ENCODE measurements at regions not wholly inside any gene's neighbourhood (a gene's known extent, or its start where the extent isn't known, plus 50 kb on each side); places are given as distances from the start of the nearest gene placed in this dataset.

DNA sequence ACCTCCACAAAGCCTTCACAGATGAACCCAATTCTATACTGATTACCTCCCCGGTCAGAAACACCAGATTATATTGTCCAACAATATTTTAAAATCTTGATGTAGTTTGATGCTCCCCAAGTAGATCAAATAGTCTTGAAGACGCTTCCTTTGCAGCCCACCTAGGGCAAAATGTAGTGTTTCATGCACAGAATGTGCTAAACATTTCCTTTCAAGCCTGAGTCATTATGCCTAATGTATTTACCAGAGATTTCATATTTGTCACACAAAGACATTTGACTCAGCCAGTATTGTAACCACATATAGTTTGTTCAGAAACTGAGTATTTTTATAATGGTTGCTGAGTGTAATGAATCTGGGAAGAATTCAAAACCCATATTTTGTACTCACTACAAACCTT lies 1396.8 kb downstream of the LRRC4C start:
- Histone ChIP-seq H3K27me3 (no peaks in the 10 kb centered on the region), H3K9me3 (no peaks in the 10 kb centered on the region), H3K36me3 (no peaks in the 10 kb centered on the region), H3K27ac (no peak overlapping the region), H3K4me3 (no peak overlapping the region), H3K4me1 (no peaks in the 10 kb centered on the region)
- ATAC-seq (no peak), DNase-seq (no peak)
- TF ChIP-seq, protein P1, sequence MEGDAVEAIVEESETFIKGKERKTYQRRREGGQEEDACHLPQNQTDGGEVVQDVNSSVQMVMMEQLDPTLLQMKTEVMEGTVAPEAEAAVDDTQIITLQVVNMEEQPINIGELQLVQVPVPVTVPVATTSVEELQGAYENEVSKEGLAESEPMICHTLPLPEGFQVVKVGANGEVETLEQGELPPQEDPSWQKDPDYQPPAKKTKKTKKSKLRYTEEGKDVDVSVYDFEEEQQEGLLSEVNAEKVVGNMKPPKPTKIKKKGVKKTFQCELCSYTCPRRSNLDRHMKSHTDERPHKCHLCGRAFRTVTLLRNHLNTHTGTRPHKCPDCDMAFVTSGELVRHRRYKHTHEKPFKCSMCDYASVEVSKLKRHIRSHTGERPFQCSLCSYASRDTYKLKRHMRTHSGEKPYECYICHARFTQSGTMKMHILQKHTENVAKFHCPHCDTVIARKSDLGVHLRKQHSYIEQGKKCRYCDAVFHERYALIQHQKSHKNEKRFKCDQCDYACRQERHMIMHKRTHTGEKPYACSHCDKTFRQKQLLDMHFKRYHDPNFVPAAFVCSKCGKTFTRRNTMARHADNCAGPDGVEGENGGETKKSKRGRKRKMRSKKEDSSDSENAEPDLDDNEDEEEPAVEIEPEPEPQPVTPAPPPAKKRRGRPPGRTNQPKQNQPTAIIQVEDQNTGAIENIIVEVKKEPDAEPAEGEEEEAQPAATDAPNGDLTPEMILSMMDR (IDR thresholded peaks at IDR 0.05): no peak
- intact Hi-C loops (cut with DNase I): no loop called here

DNA sequence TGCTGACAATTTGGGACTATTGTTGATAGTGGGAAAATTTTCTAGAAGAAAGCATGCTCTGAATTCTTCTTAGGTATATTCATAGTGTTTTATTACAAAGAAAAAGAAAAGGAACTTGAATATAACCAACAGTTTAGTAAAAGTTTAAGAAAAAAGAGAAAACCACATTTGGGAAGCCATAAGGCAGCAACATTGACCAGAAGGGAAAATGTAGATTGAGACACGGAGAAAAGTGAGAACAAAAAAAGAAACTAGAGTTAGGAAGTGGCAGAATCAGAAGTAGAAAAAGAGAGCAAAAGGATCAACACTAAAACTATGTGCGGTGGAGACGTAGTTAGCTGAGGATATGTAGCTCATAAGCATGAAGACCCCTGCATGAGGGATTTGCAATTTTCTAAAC lies 1398.2 kb downstream of the LRRC4C start:
- H3K27me3 ChIP-seq: no peaks in the 10 kb centered on the region
- no peaks in the 10 kb centered on the region for H3K9me3 ChIP-seq
- H3K36me3 ChIP-seq: no peaks in the 10 kb centered on the region
- H3K4me1 ChIP-seq: no peaks in the 10 kb centered on the region
- ATAC-seq: no peak
- no peak overlapping the region for H3K4me3 ChIP-seq
- intact Hi-C loops (cut with DNase I): no loop called here
- H3K27ac ChIP-seq: no peak overlapping the region
- TF ChIP-seq, protein P1 (IDR thresholded peaks at IDR 0.05): no peak
- no peak for DNase-seq

DNA sequence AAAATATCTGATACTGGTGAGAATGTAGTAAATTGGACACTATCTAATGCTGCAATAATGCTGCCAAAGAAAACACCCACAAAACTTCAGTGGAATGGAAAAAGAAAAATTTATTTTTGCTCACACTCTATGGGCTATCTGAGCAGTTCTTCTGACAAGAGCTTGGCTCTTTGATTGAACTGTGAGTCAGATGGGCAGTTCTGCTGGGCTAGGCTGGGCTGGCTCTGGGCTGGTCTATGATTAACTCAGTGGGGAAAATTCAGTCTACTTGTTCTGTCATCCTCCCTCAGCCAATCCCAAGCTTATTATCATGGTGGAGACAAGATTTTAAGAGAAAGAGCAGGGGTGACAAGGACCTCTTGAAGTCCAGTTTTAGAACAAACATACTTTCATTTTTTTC lies 1404.8 kb downstream of the LRRC4C start:
- intact Hi-C loops (cut with DNase I): no loop called here
- Histone ChIP-seq H3K4me3 (no peak overlapping the region), H3K27me3 (no peaks in the 10 kb centered on the region), H3K36me3 (no peaks in the 10 kb centered on the region), H3K4me1 (no peaks in the 10 kb centered on the region), H3K27ac (no peak overlapping the region), H3K9me3 (peaks cover 0 to under 1% of the 10 kb centered on the region in 2 donors)
- TF ChIP-seq, protein P1 (IDR thresholded peaks at IDR 0.05): no peak
- ATAC-seq: peak; percentile 32
- DNase-seq: no peak

DNA sequence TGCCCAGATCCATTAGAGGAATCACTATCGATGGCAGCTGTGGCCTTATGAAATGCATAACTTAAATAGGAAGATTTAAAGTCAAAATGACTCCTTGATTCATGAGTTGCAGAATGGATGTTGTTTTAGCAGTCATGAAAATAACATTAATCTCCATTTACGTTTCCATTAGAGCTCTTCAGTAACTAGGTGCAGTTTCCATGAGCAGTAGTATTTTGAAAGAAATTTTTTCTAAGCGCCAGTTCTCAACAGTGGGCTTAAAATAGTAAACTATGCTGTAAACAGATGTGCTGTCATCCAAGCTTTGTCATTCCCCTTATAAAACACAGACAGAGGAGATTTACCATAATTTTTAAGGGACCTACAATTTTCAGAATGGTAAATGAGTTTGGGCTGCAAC lies 1414.1 kb downstream of the LRRC4C start:
- TF ChIP-seq, protein P1 (IDR thresholded peaks at IDR 0.05): no peak
- DNase-seq (no peak), ATAC-seq (no peak)
- Histone ChIP-seq H3K9me3 (peaks cover 0 to 23% of the 10 kb centered on the region in 2 donors), H3K4me1 (no peaks in the 10 kb centered on the region), H3K27ac (no peak overlapping the region), H3K36me3 (no peaks in the 10 kb centered on the region), H3K4me3 (no peak overlapping the region), H3K27me3 (no peaks in the 10 kb centered on the region)
- intact Hi-C loops (cut with DNase I): no loop called here

DNA sequence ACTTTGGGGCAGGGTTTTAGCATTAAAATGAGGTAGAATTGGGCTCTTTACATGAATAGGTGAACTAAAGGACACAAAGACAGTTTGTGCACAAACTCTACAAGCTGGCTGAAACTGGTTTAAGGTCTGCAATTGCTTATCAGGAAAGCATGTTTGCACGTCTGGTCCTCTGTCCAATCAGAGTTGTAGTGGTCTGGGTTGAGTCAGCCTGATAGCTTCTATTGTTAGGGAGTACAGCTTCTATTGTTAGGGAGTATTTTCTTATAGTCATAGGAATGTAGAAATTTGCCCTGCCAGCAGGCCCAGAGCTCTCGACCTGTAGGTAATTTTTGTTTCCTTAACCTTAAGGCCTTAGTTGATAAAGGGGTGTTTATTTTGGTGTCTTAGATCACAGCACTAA lies 1422.4 kb downstream of the LRRC4C start:
- ATAC-seq (no peak), DNase-seq (no peak)
- H3K27ac ChIP-seq: no peak overlapping the region
- H3K4me3 ChIP-seq: no peak overlapping the region
- intact Hi-C loops (cut with DNase I): no loop called here
- no peaks in the 10 kb centered on the region for H3K27me3 ChIP-seq
- TF ChIP-seq, protein P1 (IDR thresholded peaks at IDR 0.05): no peak
- no peaks in the 10 kb centered on the region for H3K36me3 ChIP-seq
- peaks cover 0 to 2% of the 10 kb centered on the region in 2 donors for H3K9me3 ChIP-seq
- no peaks in the 10 kb centered on the region for H3K4me1 ChIP-seq
